Uterus (tissue), 2 donors: ENCODE measurements at regions not wholly inside any gene's neighbourhood (a gene's known extent, or its start where the extent isn't known, plus 50 kb on each side); places are given as distances from the start of the nearest gene placed in this dataset.

Source experiments
- CTCF ChIP-seq, 4 experiments: fragments of 200-600 bp in 2 of 4; fragments of 450-650 bp in 2 of 4; sonication (generic) in 2 of 4; IDR thresholded peaks; one replicate each; pipeline ENCODE4 v1.5.1; 2016 to 2019; ENCODE audit warnings: antibody characterized with exemption in 4 of 4, mild to moderate bottlenecking in 2 of 4, moderate library complexity in 1 of 4
- POLR2A ChIP-seq, 2 donors: fragments of 450-650 bp; IDR thresholded peaks; one replicate each; pipeline ENCODE4 v1.6.1; 2016; ENCODE audit warnings: antibody characterized with exemption in 2 of 2, mild to moderate bottlenecking in 1 of 2, moderate library complexity in 1 of 2

DNA sequence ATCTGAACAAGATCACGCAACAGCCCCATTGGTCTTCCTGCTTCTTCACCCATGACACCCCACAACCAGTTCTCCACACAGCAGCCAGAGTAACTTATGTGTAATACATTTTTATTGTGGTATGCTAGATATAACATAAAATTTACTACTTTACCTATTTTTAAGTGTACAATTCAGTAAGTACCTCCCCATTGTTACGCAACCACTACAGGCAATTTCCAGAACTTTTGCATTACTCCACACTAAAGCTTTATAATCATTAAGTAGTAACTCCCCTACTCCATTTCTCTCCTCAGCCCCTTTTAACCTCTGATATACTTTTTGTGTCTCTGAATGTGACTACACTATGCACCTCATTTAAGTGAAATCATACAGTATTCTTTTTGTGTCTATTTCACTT, 575.4 kb upstream of the CADM1 start:
- TF ChIP-seq CTCF (IDR thresholded peaks at IDR 0.05): no peak
- no peak for TF ChIP-seq POLR2A (IDR thresholded peaks at IDR 0.05)
